H9 (cell line): ENCODE measurements at regions not wholly inside any gene's neighbourhood (a gene's known extent, or its start where the extent isn't known, plus 50 kb on each side); places are given as distances from the start of the nearest gene placed in this dataset.

Experiments used
- DNase-seq: peaks from one replicate; pipeline ENCODE4 v3.0.0-alpha.2; 2017
- H2AFZ ChIP-seq: one replicate; pipeline ENCODE4 v1.6.1; 2013; ENCODE audit warnings: mild to moderate bottlenecking, low read length, control low read depth, moderate library complexity
- H2AK5ac ChIP-seq: 2 replicates; pipeline ENCODE4 v1.6.1; 2013; ENCODE audit warnings: low read length, control low read depth, mixed read lengths; ENCODE audit not compliant: insufficient read length
- H2BK120ac ChIP-seq: one replicate; pipeline ENCODE4 v1.6.1; 2013; ENCODE audit warnings: low read depth, mild to moderate bottlenecking, low read length, control low read depth, inconsistent platforms; ENCODE audit not compliant: poor library complexity, severe bottlenecking
- H2BK12ac ChIP-seq: 2 replicates; pipeline ENCODE4 v1.6.1; 2013; ENCODE audit warnings: low read length, control low read depth, mixed read lengths, low read depth; ENCODE audit not compliant: insufficient read length
- H2BK15ac ChIP-seq: 2 replicates; pipeline ENCODE4 v1.6.1; 2013; ENCODE audit warnings: low read depth, low read length, control low read depth
- H2BK20ac ChIP-seq: one replicate; pipeline ENCODE4 v1.6.1; 2013; ENCODE audit warnings: low read depth, mild to moderate bottlenecking, low read length, control low read depth, inconsistent platforms; ENCODE audit not compliant: poor library complexity, severe bottlenecking
- H2BK5ac ChIP-seq: 2 replicates; pipeline ENCODE4 v1.6.1; 2013; ENCODE audit warnings: low read length, control low read depth, mixed read lengths; ENCODE audit not compliant: insufficient read length
- H3K14ac ChIP-seq: 2 replicates; pipeline ENCODE4 v1.6.1; 2013; ENCODE audit warnings: low read length, control low read depth; ENCODE audit not compliant: insufficient read depth
- H3K18ac ChIP-seq: 2 replicates; pipeline ENCODE4 v1.6.1; 2013; ENCODE audit warnings: low read depth, mild to moderate bottlenecking, mixed read lengths, low read length, control low read depth; ENCODE audit not compliant: insufficient read length
- H3K23ac ChIP-seq: 2 replicates; pipeline ENCODE4 v1.6.1; 2013; ENCODE audit warnings: low read length, control low read depth, mixed read lengths, low read depth; ENCODE audit not compliant: insufficient read length
- H3K23me2 ChIP-seq: 2 replicates; pipeline ENCODE4 v1.6.1; 2013; ENCODE audit warnings: low read depth, mild to moderate bottlenecking, mixed read lengths, low read length, control low read depth; ENCODE audit not compliant: insufficient read length, poor library complexity, severe bottlenecking
- H3K27ac ChIP-seq: 2 replicates; pipeline ENCODE4 v1.5.1; 2013; ENCODE audit warnings: low read length, control low read depth, mixed read lengths, low read depth; ENCODE audit not compliant: insufficient read length
- H3K27me3 ChIP-seq: 2 replicates; pipeline ENCODE4 v1.6.1; 2013; ENCODE audit warnings: low read length, control low read depth, inconsistent platforms; ENCODE audit not compliant: insufficient read depth
- H3K4ac ChIP-seq: 2 replicates; pipeline ENCODE4 v1.6.1; 2013; ENCODE audit warnings: low read depth, mild to moderate bottlenecking, control low read depth, inconsistent platforms, low read length, moderate library complexity
- H3K4me1 ChIP-seq: 2 replicates; pipeline ENCODE4 v1.6.1; 2013; ENCODE audit warnings: low read length, control low read depth, inconsistent platforms; ENCODE audit not compliant: insufficient read depth
- H3K4me2 ChIP-seq: 2 replicates; pipeline ENCODE4 v1.6.1; 2013; ENCODE audit warnings: low read length, control low read depth, mixed read lengths; ENCODE audit not compliant: insufficient read length, insufficient read depth
- H3K56ac ChIP-seq: 2 replicates; pipeline ENCODE4 v1.6.1; 2013; ENCODE audit warnings: low read depth, mild to moderate bottlenecking, mixed read lengths, low read length, control low read depth; ENCODE audit not compliant: insufficient read length
- H3K79me1 ChIP-seq: 2 replicates; pipeline ENCODE4 v1.6.1; 2013; ENCODE audit warnings: low read depth, mild to moderate bottlenecking, moderate library complexity, low read length, control low read depth, inconsistent platforms; ENCODE audit not compliant: insufficient read depth, poor library complexity, severe bottlenecking
- H3K79me2 ChIP-seq: 2 replicates; pipeline ENCODE4 v1.6.1; 2013; ENCODE audit warnings: low read length, control low read depth, inconsistent platforms; ENCODE audit not compliant: insufficient read depth
- H3K9ac ChIP-seq: 2 replicates; pipeline ENCODE4 v1.6.1; 2013; ENCODE audit warnings: low read length, control low read depth, mixed read lengths; ENCODE audit not compliant: insufficient read length; ENCODE audit errors: extremely low read depth
- H3K9me3 ChIP-seq: one replicate; pipeline ENCODE4 v1.6.1; 2013; ENCODE audit warnings: low read depth, low read length, inconsistent platforms; ENCODE audit not compliant: control insufficient read depth
- H3T11ph ChIP-seq: one replicate; pipeline ENCODE4 v1.6.1; 2013; ENCODE audit warnings: mild to moderate bottlenecking, low read length, control low read depth, inconsistent platforms
- H4K20me1 ChIP-seq: one replicate; pipeline ENCODE4 v1.6.1; 2013; ENCODE audit not compliant: control insufficient read depth, insufficient read length, insufficient read depth
- H4K5ac ChIP-seq: 2 replicates; pipeline ENCODE4 v1.6.1; 2013; ENCODE audit warnings: low read depth, mild to moderate bottlenecking, mixed read lengths, low read length, control low read depth; ENCODE audit not compliant: insufficient read length
- H4K8ac ChIP-seq: replicated peaks from 2 replicates; pipeline ENCODE4 v1.6.1; 2013; ENCODE audit warnings: low read length, control low read depth, mixed read lengths, low read depth; ENCODE audit not compliant: insufficient read length
- H4K91ac ChIP-seq: 2 replicates; pipeline ENCODE4 v1.6.1; 2013; ENCODE audit warnings: low read depth, mild to moderate bottlenecking, moderate library complexity, mixed read lengths, low read length, control low read depth; ENCODE audit not compliant: insufficient read length
- H3K27ac Mint-ChIP-seq, 3 experiments: 2 replicates in 2 of 3; 3 replicates in 1 of 3; pipeline ENCODE4 v1.8.0; 2020 to 2021; ENCODE audit warnings: mixed read lengths in 3 of 3, mild to moderate bottlenecking in 1 of 3, moderate library complexity in 1 of 3
- H3K27me3 Mint-ChIP-seq: 2 replicates; pipeline ENCODE4 v1.8.0; 2021; ENCODE audit warnings: low read depth, mild to moderate bottlenecking, moderate library complexity, mixed read lengths
- H3K36me3 Mint-ChIP-seq, 3 experiments: 2 replicates in 2 of 3; 3 replicates in 1 of 3; pipeline ENCODE4 v1.8.0; 2020 to 2021; ENCODE audit warnings: low read depth in 3 of 3, mixed read lengths in 3 of 3; ENCODE audit not compliant: insufficient read depth in 1 of 3
- H3K4me1 Mint-ChIP-seq, 2 experiments: 2 replicates each; pipeline ENCODE4 v1.8.0; 2020; ENCODE audit warnings: mixed read lengths in 2 of 2
- H3K4me3 Mint-ChIP-seq, 2 experiments: 2 replicates in 1 of 2; 3 replicates in 1 of 2; pipeline ENCODE4 v1.8.0; 2020 to 2021; ENCODE audit warnings: mild to moderate bottlenecking in 2 of 2, mixed read lengths in 2 of 2, moderate library complexity in 1 of 2
- H3K9me3 Mint-ChIP-seq, 2 experiments: 2 replicates in 1 of 2; 3 replicates in 1 of 2; pipeline ENCODE4 v1.8.0; 2020; ENCODE audit warnings: mild to moderate bottlenecking in 2 of 2, mixed read lengths in 2 of 2, moderate library complexity in 1 of 2
- CTCF ChIP-seq: fragments of 200-600 bp; sonication (generic); conservative IDR thresholded peaks from 3 replicates; pipeline ENCODE4 v1.8.0; 2021; ENCODE audit warnings: antibody characterized with exemption, mild to moderate bottlenecking
- WGBS: extraction: QIAGEN DNeasy Blood & Tissue Kit; methylation state at CpG from one replicate; pipeline ENCODE4 v1.1.7; 2013; ENCODE audit warnings: missing lambda C conversion rate, low lambda C conversion rate, mixed read lengths; ENCODE audit not compliant: insufficient read length; ENCODE audit errors: extremely low coverage; 5-methylcytosine and 5-hydroxymethylcytosine counted together

GRCh38 chr7:41826641-41827040 is 123.8 kb upstream of the INHBA start:
- no peak for DNase-seq
- no peak overlapping the region for H2BK15ac ChIP-seq
- H4K8ac ChIP-seq, result no peak overlapping the region
- no peak overlapping the region for H3K4me2 ChIP-seq
- no peaks in the 10 kb centered on the region for H3K79me2 ChIP-seq
- H3K9ac ChIP-seq, result no peak overlapping the region
- H3T11ph ChIP-seq, result no peak overlapping the region
- H3K23ac ChIP-seq, result no peak overlapping the region
- H2BK5ac ChIP-seq, result no peak overlapping the region
- no peak overlapping the region for H3K4ac ChIP-seq
- H4K5ac ChIP-seq, result no peak overlapping the region
- H2AFZ ChIP-seq, result no peak overlapping the region
- no peaks in the 10 kb centered on the region for H4K20me1 ChIP-seq
- H3K27me3 ChIP-seq, result no peaks in the 10 kb centered on the region
- Mint-ChIP-seq H3K27ac (no peak overlapping the region), H3K4me1 (peaks cover 6 to 10% of the 10 kb centered on the region in 2 experiments), H3K9me3 (peaks cover 9 to 17% of the 10 kb centered on the region in 2 experiments), H3K36me3 (peaks cover 0 to 13% (median 3%) of the 10 kb centered on the region in 3 experiments; a peak in 5 of 7 replicates), H3K27me3 (peaks cover 37% of the 10 kb centered on the region), H3K4me3 (no peak overlapping the region)
- no CpG with 5 or more reads among the region's 1 CpG for WGBS
- no peak overlapping the region for H2BK12ac ChIP-seq
- H2AK5ac ChIP-seq, result no peak overlapping the region
- no peaks in the 10 kb centered on the region for H3K4me1 ChIP-seq
- no peaks in the 10 kb centered on the region for H3K9me3 ChIP-seq
- no peak overlapping the region for H3K27ac ChIP-seq
- H4K91ac ChIP-seq, result no peak overlapping the region
- no peaks in the 10 kb centered on the region for H3K79me1 ChIP-seq
- no peak overlapping the region for H3K56ac ChIP-seq
- TF ChIP-seq CTCF, result no peak
- no peak overlapping the region for H3K18ac ChIP-seq
- no peaks in the 10 kb centered on the region for H3K23me2 ChIP-seq
- H2BK120ac ChIP-seq, result no peak overlapping the region
- no peak overlapping the region for H2BK20ac ChIP-seq
- H3K14ac ChIP-seq, result no peak overlapping the region
